ENCODE measurements at regions not wholly inside any gene's neighbourhood (a gene's known extent, or its start where the extent isn't known, plus 50 kb on each side); places are given as distances from the start of the nearest gene placed in this dataset.

DNA sequence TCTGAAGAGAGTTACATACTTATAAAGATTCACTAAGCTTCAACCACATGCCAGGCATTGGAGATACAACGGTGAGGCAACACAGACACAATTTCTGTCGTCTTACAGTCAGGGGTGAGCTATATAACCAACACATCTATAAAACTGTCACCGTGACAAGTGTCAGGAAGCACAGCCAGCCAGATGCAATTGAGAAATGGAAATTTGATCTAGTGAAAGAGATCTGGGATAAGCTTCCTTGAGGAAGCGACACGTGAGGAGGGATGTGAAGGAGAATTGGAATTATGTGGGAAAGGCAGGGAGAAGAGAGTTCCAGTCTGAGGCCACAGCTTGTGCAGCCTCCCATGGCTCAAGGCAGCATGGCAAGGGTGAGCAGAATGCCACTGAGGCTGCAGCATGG is 50.9 kb upstream of the ZNF354B start:
- H3K9me2 ChIP-seq (replicated peaks; ENCODE audit: low read depth, low read length): no peaks in the 10 kb centered on the region
- no peak overlapping the region for H3K4me3 ChIP-seq (ENCODE audit: low read length, poor library complexity, severe bottlenecking)
- H4K20me1 ChIP-seq (ENCODE audit: insufficient read depth, low read length, poor library complexity, severe bottlenecking): no peaks in the 10 kb centered on the region
- no peaks in the 10 kb centered on the region for H3K4me1 ChIP-seq (ENCODE audit: insufficient read depth, low read length, poor library complexity, severe bottlenecking)
- no peaks in the 10 kb centered on the region for H3F3A ChIP-seq (ENCODE audit: low read depth)
- no peaks in the 10 kb centered on the region for H3K9me3 ChIP-seq (ENCODE audit: insufficient read depth, low read depth, low read length)
- TF ChIP-seq, protein P1, sequence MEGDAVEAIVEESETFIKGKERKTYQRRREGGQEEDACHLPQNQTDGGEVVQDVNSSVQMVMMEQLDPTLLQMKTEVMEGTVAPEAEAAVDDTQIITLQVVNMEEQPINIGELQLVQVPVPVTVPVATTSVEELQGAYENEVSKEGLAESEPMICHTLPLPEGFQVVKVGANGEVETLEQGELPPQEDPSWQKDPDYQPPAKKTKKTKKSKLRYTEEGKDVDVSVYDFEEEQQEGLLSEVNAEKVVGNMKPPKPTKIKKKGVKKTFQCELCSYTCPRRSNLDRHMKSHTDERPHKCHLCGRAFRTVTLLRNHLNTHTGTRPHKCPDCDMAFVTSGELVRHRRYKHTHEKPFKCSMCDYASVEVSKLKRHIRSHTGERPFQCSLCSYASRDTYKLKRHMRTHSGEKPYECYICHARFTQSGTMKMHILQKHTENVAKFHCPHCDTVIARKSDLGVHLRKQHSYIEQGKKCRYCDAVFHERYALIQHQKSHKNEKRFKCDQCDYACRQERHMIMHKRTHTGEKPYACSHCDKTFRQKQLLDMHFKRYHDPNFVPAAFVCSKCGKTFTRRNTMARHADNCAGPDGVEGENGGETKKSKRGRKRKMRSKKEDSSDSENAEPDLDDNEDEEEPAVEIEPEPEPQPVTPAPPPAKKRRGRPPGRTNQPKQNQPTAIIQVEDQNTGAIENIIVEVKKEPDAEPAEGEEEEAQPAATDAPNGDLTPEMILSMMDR (conservative IDR thresholded peaks at IDR 0.05; ENCODE audit: low read length): no peak
- no peak for TF ChIP-seq EZH2phosphoT487 (IDR thresholded peaks at IDR 0.05; ENCODE audit: borderline replicate concordance)
- H3K9ac ChIP-seq (ENCODE audit: low read depth, low read length, poor library complexity, severe bottlenecking): no peak overlapping the region
- H3K27me3 ChIP-seq (ENCODE audit: insufficient read depth, low read length, poor library complexity, severe bottlenecking): no peaks in the 10 kb centered on the region
- H3K4me2 ChIP-seq (ENCODE audit: low read depth, low read length, poor library complexity, severe bottlenecking): no peak overlapping the region
- H3K36me3 ChIP-seq (ENCODE audit: insufficient read depth, low read length): no peaks in the 10 kb centered on the region
- H3K79me2 ChIP-seq (ENCODE audit: insufficient read depth, low read length): no peaks in the 10 kb centered on the region
- no peak overlapping the region for H2AFZ ChIP-seq (ENCODE audit: low read length)

DNA sequence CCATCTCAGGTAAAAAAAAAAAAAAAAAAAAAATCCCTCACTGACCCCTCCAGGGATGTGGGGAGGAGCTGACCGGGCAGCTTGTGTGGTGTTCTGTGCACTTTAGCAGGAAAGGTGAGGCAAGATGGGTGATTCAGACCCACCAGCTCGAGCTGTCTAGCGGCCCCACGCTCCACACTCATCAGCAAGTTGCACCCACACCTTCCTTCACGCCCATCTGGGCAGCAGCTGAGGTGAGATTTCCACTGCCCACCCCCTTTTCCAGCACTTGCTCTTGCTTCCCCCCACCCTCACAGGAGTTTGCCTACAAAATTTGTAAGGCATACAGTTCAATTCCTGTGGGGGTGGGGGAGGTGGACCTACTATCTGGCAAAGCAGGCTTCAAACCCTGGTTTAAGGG is 58.7 kb upstream of the ZNF354B start:
- Histone ChIP-seq H3K9me3 (ENCODE audit: insufficient read depth, low read depth, low read length) (no peaks in the 10 kb centered on the region), H3K27me3 (ENCODE audit: insufficient read depth, low read length, poor library complexity, severe bottlenecking) (no peaks in the 10 kb centered on the region), H3K9me2 (replicated peaks; ENCODE audit: low read depth, low read length) (no peaks in the 10 kb centered on the region), H3K36me3 (ENCODE audit: insufficient read depth, low read length) (no peaks in the 10 kb centered on the region), H3K4me2 (ENCODE audit: low read depth, low read length, poor library complexity, severe bottlenecking) (no peak overlapping the region), H3K4me1 (ENCODE audit: insufficient read depth, low read length, poor library complexity, severe bottlenecking) (no peaks in the 10 kb centered on the region), H3K9ac (ENCODE audit: low read depth, low read length, poor library complexity, severe bottlenecking) (no peak overlapping the region), H4K20me1 (ENCODE audit: insufficient read depth, low read length, poor library complexity, severe bottlenecking) (no peaks in the 10 kb centered on the region), H3K4me3 (ENCODE audit: low read length, poor library complexity, severe bottlenecking) (no peak overlapping the region), H2AFZ (ENCODE audit: low read length) (no peak overlapping the region), H3K79me2 (ENCODE audit: insufficient read depth, low read length) (no peaks in the 10 kb centered on the region), H3F3A (ENCODE audit: low read depth) (no peaks in the 10 kb centered on the region)
- no peak for TF ChIP-seq EZH2phosphoT487 (IDR thresholded peaks at IDR 0.05; ENCODE audit: borderline replicate concordance)
- TF ChIP-seq, protein P1 (conservative IDR thresholded peaks at IDR 0.05; ENCODE audit: low read length): no peak

DNA sequence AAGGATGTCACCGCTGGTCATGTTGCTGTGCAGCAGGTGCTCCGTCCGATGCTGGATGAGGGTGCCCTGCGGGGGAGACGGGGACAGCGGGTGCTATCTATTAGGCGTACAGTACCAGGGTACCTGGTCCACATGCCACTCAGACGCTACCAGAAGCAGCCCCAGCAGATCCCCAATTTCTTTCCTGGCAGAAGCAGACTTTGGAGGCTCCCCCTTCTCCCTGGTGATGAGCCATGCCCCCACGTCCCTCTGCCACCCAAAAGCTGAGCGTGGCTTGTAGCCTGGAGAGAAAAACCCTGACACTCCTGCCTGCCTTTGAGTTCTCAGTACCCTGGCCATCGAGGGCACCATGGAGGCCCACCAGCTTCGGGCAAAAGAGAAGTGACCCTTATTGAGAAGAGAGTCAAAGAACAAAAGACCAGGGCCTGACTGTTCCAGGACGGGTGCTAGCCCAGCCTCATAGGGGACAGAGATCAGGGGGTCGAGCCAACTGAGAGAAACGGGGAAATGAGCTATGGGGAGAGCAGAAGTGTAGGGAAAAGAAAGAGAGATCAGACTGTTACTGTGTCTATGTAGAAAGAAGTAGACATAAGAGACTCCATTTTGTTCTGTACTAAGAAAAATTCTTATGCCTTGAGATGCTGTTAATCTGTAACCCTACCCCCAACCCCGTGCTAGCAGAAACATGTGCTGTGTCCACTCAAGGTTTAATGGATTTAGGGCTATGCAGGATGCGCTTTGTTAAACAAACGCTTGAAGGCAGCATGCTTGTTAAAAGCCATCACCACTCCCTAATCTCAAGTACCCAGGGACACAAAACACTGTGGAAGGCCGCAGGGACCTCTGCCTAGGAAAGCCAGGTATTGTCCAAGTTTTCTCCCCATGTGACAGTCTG is 62.0 kb upstream of the ZNF354B start:
- H3K9me3 ChIP-seq (ENCODE audit: insufficient read depth, low read depth, low read length): no peaks in the 10 kb centered on the region
- H2AFZ ChIP-seq (ENCODE audit: low read length): no peak overlapping the region
- TF ChIP-seq, protein P1 (conservative IDR thresholded peaks at IDR 0.05; ENCODE audit: low read length): no peak
- no peak for TF ChIP-seq EZH2phosphoT487 (IDR thresholded peaks at IDR 0.05; ENCODE audit: borderline replicate concordance)
- no peak overlapping the region for H3K4me2 ChIP-seq (ENCODE audit: low read depth, low read length, poor library complexity, severe bottlenecking)
- H3K79me2 ChIP-seq (ENCODE audit: insufficient read depth, low read length): no peaks in the 10 kb centered on the region
- no peaks in the 10 kb centered on the region for H4K20me1 ChIP-seq (ENCODE audit: insufficient read depth, low read length, poor library complexity, severe bottlenecking)
- H3F3A ChIP-seq (ENCODE audit: low read depth): no peaks in the 10 kb centered on the region
- no peaks in the 10 kb centered on the region for H3K4me1 ChIP-seq (ENCODE audit: insufficient read depth, low read length, poor library complexity, severe bottlenecking)
- H3K27me3 ChIP-seq (ENCODE audit: insufficient read depth, low read length, poor library complexity, severe bottlenecking): no peaks in the 10 kb centered on the region
- no peak overlapping the region for H3K9ac ChIP-seq (ENCODE audit: low read depth, low read length, poor library complexity, severe bottlenecking)
- H3K36me3 ChIP-seq (ENCODE audit: insufficient read depth, low read length): no peaks in the 10 kb centered on the region
- no peak overlapping the region for H3K4me3 ChIP-seq (ENCODE audit: low read length, poor library complexity, severe bottlenecking)
- H3K9me2 ChIP-seq (replicated peaks; ENCODE audit: low read depth, low read length): no peaks in the 10 kb centered on the region

Measured in Loucy (cell line).